ENCODE measurements at regions not wholly inside any gene's neighbourhood (a gene's known extent, or its start where the extent isn't known, plus 50 kb on each side); places are given as distances from the start of the nearest gene placed in this dataset.

- DNase-seq (ENCODE audit: low read depth in 1 of 2, low spot score in 1 of 2): no peak
- Histone ChIP-seq H3K27ac (no peak overlapping the region), H3K4me2 (no peak overlapping the region), H3K9me3 (no peaks in the 10 kb centered on the region), H3K4me1 (no peaks in the 10 kb centered on the region), H3K4me3 (no peak overlapping the region)
- no peak for ATAC-seq
- WGBS (ENCODE audit: missing lambda C conversion rate): 53% methylated on average over 1 of the region's 1 CpG
- POLR2A ChIA-PET: no interaction called here
- TF ChIP-seq ZC3H11A (IDR thresholded peaks at IDR 0.05): no peak
- no peak for TF ChIP-seq E2F6 (IDR thresholded peaks at IDR 0.05; ENCODE audit: borderline replicate concordance, low read depth)
- TF ChIP-seq SMC3 (IDR thresholded peaks at IDR 0.05): no peak
- no peak for FAIRE-seq
- CTCF ChIA-PET: no interaction called here
These were observed 439.4 kb downstream of the TRIML1 start for GRCh38 chr4:188578657-188579056.

- no peak for TF ChIP-seq CEBPB (IDR thresholded peaks at IDR 0.05)
- no peak for TF ChIP-seq HOXA7 (CRISPR knock-in tag; IDR thresholded peaks at IDR 0.05)
- TF ChIP-seq MYC (IDR thresholded peaks at IDR 0.05; ENCODE audit: borderline replicate concordance, low read length): no peak
- no peaks in the 10 kb centered on the region for H3K4me1 ChIP-seq
- ATAC-seq: no peak
- no peak overlapping the region for H3K27ac ChIP-seq
- POLR2A ChIA-PET: no interaction called here
- no peak for FAIRE-seq
- CTCF ChIA-PET: no interaction called here
- H3K4me3 ChIP-seq: no peak overlapping the region
- no peaks in the 10 kb centered on the region for H3K9me3 ChIP-seq
- no peak overlapping the region for H3K4me2 ChIP-seq
- DNase-seq (ENCODE audit: low read depth in 1 of 2, low spot score in 1 of 2): no peak
- WGBS (ENCODE audit: missing lambda C conversion rate): 80% methylated on average over 5 of the region's 5 CpGs
These were observed 456.8 kb downstream of the TRIML1 start for GRCh38 chr4:188596021-188596420.

GRCh38 chr4:188603646-188604045 is 464.4 kb downstream of the TRIML1 start:
- H3K4me2 ChIP-seq: no peak overlapping the region
- H3K9me3 ChIP-seq: no peaks in the 10 kb centered on the region
- CTCF ChIA-PET: interaction anchor here (0.6 kb wide), 1 partner anchor 752 kb away, joined by 3 read pairs; no protein-coding TSS in a partner anchor
- ATAC-seq (no peak), FAIRE-seq (no peak), DNase-seq (ENCODE audit: low read depth in 1 of 2, low spot score in 1 of 2) (no peak)
- no peaks in the 10 kb centered on the region for H3K4me1 ChIP-seq
- no peak for TF ChIP-seq BHLHE40 (IDR thresholded peaks at IDR 0.05; ENCODE audit: low read depth, low read length)
- H3K27ac ChIP-seq: no peak overlapping the region
- 66% methylated on average over 4 of the region's 4 CpGs for WGBS (ENCODE audit: missing lambda C conversion rate)
- POLR2A ChIA-PET: no interaction called here
- H3K4me3 ChIP-seq: no peak overlapping the region

- no peak overlapping the region for H3K4me3 ChIP-seq
- no peaks in the 10 kb centered on the region for H3K9me3 ChIP-seq
- FAIRE-seq (no peak), DNase-seq (ENCODE audit: low read depth in 1 of 2, low spot score in 1 of 2) (no peak), ATAC-seq (no peak)
- CTCF ChIA-PET: no interaction called here
- H3K27ac ChIP-seq: no peak overlapping the region
- no peak for TF ChIP-seq HDAC2 (IDR thresholded peaks at IDR 0.05)
- no peak for TF ChIP-seq NFE2L2 (conservative IDR thresholded peaks at IDR 0.05; ENCODE audit: low read length)
- no peak for TF ChIP-seq FOSB (CRISPR knock-in tag; IDR thresholded peaks at IDR 0.05)
- no peak for TF ChIP-seq USF2 (IDR thresholded peaks at IDR 0.05)
- no peak for TF ChIP-seq CBX8 (IDR thresholded peaks at IDR 0.05)
- no peak for TF ChIP-seq CEBPB (IDR thresholded peaks at IDR 0.05)
- H3K4me2 ChIP-seq: no peak overlapping the region
- 85% methylated on average over 4 of the region's 4 CpGs for WGBS (ENCODE audit: missing lambda C conversion rate)
- H3K4me1 ChIP-seq: no peaks in the 10 kb centered on the region
- POLR2A ChIA-PET: no interaction called here
These were observed 467.4 kb downstream of the TRIML1 start for GRCh38 chr4:188606635-188607034.

- H3K4me3 ChIP-seq: no peak overlapping the region
- no peaks in the 10 kb centered on the region for H3K9me3 ChIP-seq
- H3K27ac ChIP-seq: no peak overlapping the region
- no peak for TF ChIP-seq ZC3H11A (IDR thresholded peaks at IDR 0.05)
- no peak for TF ChIP-seq HOXA7 (CRISPR knock-in tag; IDR thresholded peaks at IDR 0.05)
- TF ChIP-seq SREBF2 (IDR thresholded peaks at IDR 0.05): no peak
- no peak for TF ChIP-seq HDAC2 (IDR thresholded peaks at IDR 0.05)
- no peak for TF ChIP-seq PHF8 (IDR thresholded peaks at IDR 0.05; ENCODE audit: borderline replicate concordance, low read depth)
- no peak for TF ChIP-seq CTCF (IDR thresholded peaks at IDR 0.05)
- no peak for TF ChIP-seq RNF2 (IDR thresholded peaks at IDR 0.05; ENCODE audit: borderline replicate concordance, low read depth)
- no peak for TF ChIP-seq CBX8 (IDR thresholded peaks at IDR 0.05)
- TF ChIP-seq ZSCAN20 (CRISPR knock-in tag; IDR thresholded peaks at IDR 0.05): no peak
- no peak for TF ChIP-seq NPAS2 (CRISPR knock-in tag; IDR thresholded peaks at IDR 0.05; ENCODE audit: borderline replicate concordance)
- TF ChIP-seq RAD21 (conservative IDR thresholded peaks at IDR 0.05 in 1 of 2, IDR thresholded peaks at IDR 0.05 in 1 of 2): no peak
- TF ChIP-seq ZFP36 (IDR thresholded peaks at IDR 0.05; ENCODE audit: borderline replicate concordance, partially characterized antibody): no peak
- H3K4me2 ChIP-seq: no peak overlapping the region
- ChIA-PET CTCF (no interaction called here), POLR2A (no interaction called here)
- WGBS (ENCODE audit: missing lambda C conversion rate): 100% methylated on average over 1 of the region's 3 CpGs
- no peaks in the 10 kb centered on the region for H3K4me1 ChIP-seq
- FAIRE-seq: no peak
- DNase-seq (ENCODE audit: low read depth in 1 of 2, low spot score in 1 of 2): no peak
- no peak for ATAC-seq
These were observed 471.9 kb downstream of the TRIML1 start for GRCh38 chr4:188611143-188611542.

Measured in A549 (cell line).